Stimulated activated naive CD8-positive, alpha-beta T cell treated with anti-CD3 and anti-CD28 coated beads, Interleukin-15, amount 100 ng/mL, for 72 hours (primary cell): ENCODE measurements at regions not wholly inside any gene's neighbourhood (a gene's known extent, or its start where the extent isn't known, plus 50 kb on each side); places are given as distances from the start of the nearest gene placed in this dataset.

ENCODE experiments used
- ATAC-seq: fragments of 150-1000 bp; cut with Tn5 transposase; 2 replicates; pipeline ENCODE4 v1.10.0; 2021; ENCODE audit warnings: mild to moderate bottlenecking, moderate library complexity
- DNase-seq, 2 donors: peaks; one replicate each; pipeline ENCODE4 v3.0.0; 2021 to 2022
- H3K27ac Mint-ChIP-seq, 2 donors: one replicate each; pipeline ENCODE4 v1.8.0; 2022; ENCODE audit warnings: mild to moderate bottlenecking in 2 of 2, mixed read lengths in 2 of 2, moderate library complexity in 2 of 2
- H3K27me3 Mint-ChIP-seq: one replicate; pipeline ENCODE4 v1.8.0; 2022; ENCODE audit warnings: mixed read lengths
- H3K4me1 Mint-ChIP-seq: one replicate; pipeline ENCODE4 v1.8.0; 2022; ENCODE audit warnings: mild to moderate bottlenecking, mixed read lengths
- H3K4me3 Mint-ChIP-seq, 2 donors: one replicate each; pipeline ENCODE4 v1.8.0; 2022; ENCODE audit warnings: mild to moderate bottlenecking in 2 of 2, mixed read lengths in 2 of 2, moderate library complexity in 1 of 2
- H3K9me3 Mint-ChIP-seq, 2 donors: one replicate each; pipeline ENCODE4 v1.8.0; 2022; ENCODE audit warnings: mixed read lengths in 2 of 2

GRCh38 chr14:83548061-83548839 is 1981.7 kb upstream of the FLRT2 start:
- ATAC-seq (no peak), DNase-seq (no peak)
- peaks cover 5 to 18% of the 10 kb centered on the region in 2 donors for H3K9me3 Mint-ChIP-seq
- H3K4me3 Mint-ChIP-seq: no peak overlapping the region
- no peaks in the 10 kb centered on the region for H3K27me3 Mint-ChIP-seq
- no peak overlapping the region for H3K27ac Mint-ChIP-seq
- no peaks in the 10 kb centered on the region for H3K4me1 Mint-ChIP-seq

- no peak for DNase-seq
- Mint-ChIP-seq H3K27ac (no peak overlapping the region), H3K4me1 (no peaks in the 10 kb centered on the region), H3K4me3 (no peak overlapping the region), H3K27me3 (no peaks in the 10 kb centered on the region), H3K9me3 (peaks cover 5 to 9% of the 10 kb centered on the region in 2 donors)
- no peak for ATAC-seq
Measured at GRCh38 chr14:83556065-83556464, 1973.9 kb upstream of the FLRT2 start.

GRCh38 chr14:83556746-83557453 is 1973.0 kb upstream of the FLRT2 start:
- Mint-ChIP-seq H3K4me3 (no peak overlapping the region), H3K27ac (no peak overlapping the region), H3K27me3 (no peaks in the 10 kb centered on the region), H3K4me1 (no peaks in the 10 kb centered on the region), H3K9me3 (peaks cover 5 to 9% of the 10 kb centered on the region in 2 donors)
- DNase-seq: no peak
- no peak for ATAC-seq

GRCh38 chr14:83558946-83559345 is 1971.0 kb upstream of the FLRT2 start:
- Mint-ChIP-seq H3K4me1 (no peaks in the 10 kb centered on the region), H3K27me3 (no peaks in the 10 kb centered on the region), H3K27ac (no peak overlapping the region), H3K4me3 (no peak overlapping the region), H3K9me3 (peaks cover 6 to 9% of the 10 kb centered on the region in 2 donors)
- DNase-seq: no peak
- no peak for ATAC-seq

- peaks cover 14 to 15% of the 10 kb centered on the region in 2 donors for H3K9me3 Mint-ChIP-seq
- no peak overlapping the region for H3K4me3 Mint-ChIP-seq
- no peaks in the 10 kb centered on the region for H3K27me3 Mint-ChIP-seq
- H3K27ac Mint-ChIP-seq: no peak overlapping the region
- no peak for DNase-seq
- H3K4me1 Mint-ChIP-seq: no peaks in the 10 kb centered on the region
- ATAC-seq: no peak
Measured at GRCh38 chr14:83559721-83560120, 1970.2 kb upstream of the FLRT2 start.

GRCh38 chr14:83561261-83561660 is 1968.7 kb upstream of the FLRT2 start:
- no peak for ATAC-seq
- H3K9me3 Mint-ChIP-seq: peaks cover 17 to 18% of the 10 kb centered on the region in 2 donors
- DNase-seq: no peak
- H3K4me3 Mint-ChIP-seq: no peak overlapping the region
- H3K27ac Mint-ChIP-seq: no peak overlapping the region
- no peaks in the 10 kb centered on the region for H3K4me1 Mint-ChIP-seq
- H3K27me3 Mint-ChIP-seq: no peaks in the 10 kb centered on the region

- ATAC-seq (no peak), DNase-seq (no peak)
- no peaks in the 10 kb centered on the region for H3K4me1 Mint-ChIP-seq
- H3K4me3 Mint-ChIP-seq: no peak overlapping the region
- no peaks in the 10 kb centered on the region for H3K27me3 Mint-ChIP-seq
- no peak overlapping the region for H3K27ac Mint-ChIP-seq
- peaks cover 12 to 16% of the 10 kb centered on the region in 2 donors for H3K9me3 Mint-ChIP-seq
Measured at GRCh38 chr14:83566567-83566966, 1963.4 kb upstream of the FLRT2 start.

- H3K27ac Mint-ChIP-seq: no peak overlapping the region
- no peak overlapping the region for H3K4me3 Mint-ChIP-seq
- ATAC-seq (no peak), DNase-seq (no peak)
- peaks cover 12 to 16% of the 10 kb centered on the region in 2 donors for H3K9me3 Mint-ChIP-seq
- H3K4me1 Mint-ChIP-seq: no peaks in the 10 kb centered on the region
- H3K27me3 Mint-ChIP-seq: no peaks in the 10 kb centered on the region
Measured at GRCh38 chr14:83568141-83568540, 1961.8 kb upstream of the FLRT2 start.

- ATAC-seq (no peak), DNase-seq (no peak)
- Mint-ChIP-seq H3K27me3 (no peaks in the 10 kb centered on the region), H3K4me1 (no peaks in the 10 kb centered on the region), H3K9me3 (peaks cover 9 to 16% of the 10 kb centered on the region in 2 donors), H3K4me3 (no peak overlapping the region), H3K27ac (no peak overlapping the region)
Measured at GRCh38 chr14:83575301-83575700, 1954.6 kb upstream of the FLRT2 start.

- no peaks in the 10 kb centered on the region for H3K27me3 Mint-ChIP-seq
- no peak overlapping the region for H3K4me3 Mint-ChIP-seq
- peaks cover 0 to 7% of the 10 kb centered on the region in 2 donors for H3K9me3 Mint-ChIP-seq
- no peak for ATAC-seq
- H3K27ac Mint-ChIP-seq: no peak overlapping the region
- no peaks in the 10 kb centered on the region for H3K4me1 Mint-ChIP-seq
- DNase-seq: no peak
Measured at GRCh38 chr14:83583201-83583600, 1946.7 kb upstream of the FLRT2 start.

GRCh38 chr14:83594874-83595273 is 1935.1 kb upstream of the FLRT2 start:
- no peak for ATAC-seq
- no peaks in the 10 kb centered on the region for H3K4me1 Mint-ChIP-seq
- DNase-seq: no peak
- no peaks in the 10 kb centered on the region for H3K27me3 Mint-ChIP-seq
- H3K9me3 Mint-ChIP-seq: peaks cover 14% of the 10 kb centered on the region in 2 donors
- no peak overlapping the region for H3K27ac Mint-ChIP-seq
- no peak overlapping the region for H3K4me3 Mint-ChIP-seq

GRCh38 chr14:83607682-83608081 is 1922.3 kb upstream of the FLRT2 start:
- H3K4me1 Mint-ChIP-seq: no peaks in the 10 kb centered on the region
- no peak for DNase-seq
- H3K27ac Mint-ChIP-seq: no peak overlapping the region
- no peak for ATAC-seq
- H3K9me3 Mint-ChIP-seq: peaks cover 14 to 33% of the 10 kb centered on the region in 2 donors
- no peak overlapping the region for H3K4me3 Mint-ChIP-seq
- no peaks in the 10 kb centered on the region for H3K27me3 Mint-ChIP-seq

GRCh38 chr14:83611491-83611890 is 1918.5 kb upstream of the FLRT2 start:
- Mint-ChIP-seq H3K9me3 (peaks cover 10 to 11% of the 10 kb centered on the region in 2 donors), H3K27ac (no peak overlapping the region), H3K27me3 (no peaks in the 10 kb centered on the region), H3K4me3 (no peak overlapping the region), H3K4me1 (no peaks in the 10 kb centered on the region)
- no peak for DNase-seq
- ATAC-seq: no peak

GRCh38 chr14:83611906-83612390 is 1918.0 kb upstream of the FLRT2 start:
- H3K27ac Mint-ChIP-seq: no peak overlapping the region
- H3K27me3 Mint-ChIP-seq: no peaks in the 10 kb centered on the region
- no peak for DNase-seq
- ATAC-seq: no peak
- H3K4me3 Mint-ChIP-seq: no peak overlapping the region
- no peaks in the 10 kb centered on the region for H3K4me1 Mint-ChIP-seq
- peaks cover 6% of the 10 kb centered on the region in 2 donors for H3K9me3 Mint-ChIP-seq

- H3K27me3 Mint-ChIP-seq: no peaks in the 10 kb centered on the region
- DNase-seq (no peak), ATAC-seq (no peak)
- H3K27ac Mint-ChIP-seq: no peak overlapping the region
- H3K9me3 Mint-ChIP-seq: peaks cover 0 to 13% of the 10 kb centered on the region in 2 donors
- H3K4me3 Mint-ChIP-seq: no peak overlapping the region
- no peaks in the 10 kb centered on the region for H3K4me1 Mint-ChIP-seq
Measured at GRCh38 chr14:83614956-83615355, 1915.0 kb upstream of the FLRT2 start.

- H3K27me3 Mint-ChIP-seq: no peaks in the 10 kb centered on the region
- ATAC-seq: no peak
- no peak overlapping the region for H3K27ac Mint-ChIP-seq
- H3K9me3 Mint-ChIP-seq: peaks cover 18 to 19% of the 10 kb centered on the region in 2 donors
- DNase-seq: no peak
- no peak overlapping the region for H3K4me3 Mint-ChIP-seq
- H3K4me1 Mint-ChIP-seq: no peaks in the 10 kb centered on the region
Measured at GRCh38 chr14:83624541-83624940, 1905.4 kb upstream of the FLRT2 start.
